Liver (tissue), 6 donors: ENCODE measurements at regions not wholly inside any gene's neighbourhood (a gene's known extent, or its start where the extent isn't known, plus 50 kb on each side); places are given as distances from the start of the nearest gene placed in this dataset.
"Not testable (repeated sequence)": the region's sequence is repeated elsewhere in the genome, so short reads cannot be mapped to it uniquely, and the experiment has no call there.

Experiments used
- DNase-seq: peaks from one replicate; pipeline ENCODE4 v3.0.0-alpha.2; 2017; ENCODE audit warnings: low spot score
- H3K27ac ChIP-seq, 2 donors: one replicate each; pipeline ENCODE4 v1.7.0; 2013; ENCODE audit warnings: inconsistent platforms in 2 of 2, low read length in 2 of 2, control low read depth in 1 of 2, low read depth in 1 of 2, mild to moderate bottlenecking in 1 of 2
- H3K27me3 ChIP-seq, 4 donors: one replicate each; pipeline versions ENCODE4 v1.6.1 to v1.7.0; 2013; ENCODE audit warnings: low read length in 3 of 4, inconsistent platforms in 1 of 4, mild to moderate bottlenecking in 1 of 4, moderate library complexity in 1 of 4; ENCODE audit not compliant: control insufficient read depth in 4 of 4, insufficient read depth in 4 of 4
- H3K36me3 ChIP-seq, 4 donors: one replicate each; pipeline versions ENCODE4 v1.6.1 to v1.7.0; 2013; ENCODE audit warnings: low read length in 3 of 4, mild to moderate bottlenecking in 3 of 4, low read depth in 1 of 4, moderate library complexity in 1 of 4; ENCODE audit not compliant: control insufficient read depth in 4 of 4, insufficient read depth in 3 of 4
- H3K4me1 ChIP-seq, 4 donors: one replicate each; pipeline versions ENCODE4 v1.6.1 to v1.7.0; 2013; ENCODE audit warnings: low read length in 3 of 4, mild to moderate bottlenecking in 3 of 4, moderate library complexity in 1 of 4; ENCODE audit not compliant: control insufficient read depth in 4 of 4, insufficient read depth in 4 of 4
- H3K4me3 ChIP-seq, 3 donors: one replicate each; pipeline versions ENCODE4 v1.6.1 to v1.7.0; 2013; ENCODE audit warnings: low read length in 3 of 3, control low read depth in 1 of 3, low read depth in 1 of 3, mild to moderate bottlenecking in 1 of 3
- H3K9ac ChIP-seq, 2 donors: one replicate each; pipeline ENCODE4 v1.7.0; 2013; ENCODE audit warnings: low read length in 2 of 2, mild to moderate bottlenecking in 2 of 2, moderate library complexity in 2 of 2, control low read depth in 1 of 2, low read depth in 1 of 2
- H3K9me3 ChIP-seq, 4 donors: one replicate each; pipeline versions ENCODE4 v1.6.1 to v1.7.0; 2013; ENCODE audit warnings: low read length in 3 of 4; ENCODE audit not compliant: control insufficient read depth in 4 of 4
- WGBS: extraction: QIAGEN DNeasy Blood & Tissue Kit; methylation state at CpG from one replicate; pipeline ENCODE4 v1.1.7; 2013; 5-methylcytosine and 5-hydroxymethylcytosine counted together
- donor health status: healthy.
- donor health status: healthy.
- donor health status: healthy.

DNA sequence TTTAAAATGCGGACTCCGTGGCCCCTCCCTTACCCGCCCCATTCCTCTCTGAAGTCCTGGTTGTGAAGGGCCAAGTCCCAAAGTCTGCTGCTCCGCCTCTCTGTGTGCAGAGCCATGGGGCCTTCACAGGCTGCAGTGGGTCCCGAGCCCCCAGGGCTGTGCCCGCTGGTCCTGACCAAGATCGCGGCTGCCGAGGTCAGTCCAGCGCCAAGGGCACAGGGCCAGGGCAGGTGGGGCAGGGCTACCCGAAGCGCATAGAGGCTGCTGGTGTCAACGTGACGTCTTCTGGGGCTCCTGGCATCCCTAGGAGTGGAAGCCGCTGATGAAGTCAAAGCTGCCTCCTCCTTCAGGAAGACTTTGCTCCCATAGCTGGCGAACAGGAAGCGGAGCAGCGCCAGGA, 858.8 kb downstream of the TUBA3C start:
- 70% methylated on average over 16 of the region's 18 CpGs for WGBS
- H3K9me3 ChIP-seq, H3K4me1 ChIP-seq, H3K27ac ChIP-seq, DNase-seq, H3K9ac ChIP-seq, H3K27me3 ChIP-seq, H3K4me3 ChIP-seq, H3K36me3 ChIP-seq: not testable (repeated sequence)

- not testable (repeated sequence) for H3K9ac ChIP-seq, DNase-seq, H3K9me3 ChIP-seq, H3K4me3 ChIP-seq, H3K27me3 ChIP-seq, H3K27ac ChIP-seq, H3K4me1 ChIP-seq, H3K36me3 ChIP-seq
Measured at GRCh38 chr13:18319653-18320052, 862.0 kb downstream of the TUBA3C start.

DNA sequence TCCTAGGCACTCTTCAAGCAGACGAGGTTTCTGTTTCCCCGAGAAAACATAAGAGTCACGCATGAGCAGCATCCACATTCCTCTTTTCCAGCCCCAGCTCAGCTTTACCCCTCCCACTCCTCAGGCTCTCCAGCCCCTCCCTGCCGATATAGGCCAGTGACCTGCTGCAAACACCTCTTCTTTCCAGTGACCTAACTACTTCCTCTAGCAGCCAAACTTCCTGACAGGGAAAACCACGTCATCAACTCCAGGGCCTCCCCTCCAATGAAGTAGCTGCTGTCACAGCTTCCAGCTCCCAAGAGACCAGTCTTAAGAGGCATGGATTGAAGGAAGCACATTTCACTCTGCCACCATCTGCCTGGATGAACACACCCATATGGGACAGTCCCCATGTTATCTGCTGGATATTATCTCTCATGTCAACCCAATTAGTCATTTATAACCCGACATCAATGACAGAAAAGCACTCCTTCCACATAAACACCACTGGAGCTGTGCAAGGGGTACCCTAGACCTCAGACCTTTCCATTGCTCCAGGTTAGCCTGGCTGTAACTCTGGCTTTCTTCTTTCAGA, 878.3 kb downstream of the TUBA3C start:
- H3K4me1 ChIP-seq, H3K4me3 ChIP-seq, H3K27ac ChIP-seq, H3K36me3 ChIP-seq, DNase-seq, H3K9ac ChIP-seq, H3K9me3 ChIP-seq, H3K27me3 ChIP-seq: not testable (repeated sequence)
- WGBS = 58% methylated on average over 6 of the region's 6 CpGs

DNA sequence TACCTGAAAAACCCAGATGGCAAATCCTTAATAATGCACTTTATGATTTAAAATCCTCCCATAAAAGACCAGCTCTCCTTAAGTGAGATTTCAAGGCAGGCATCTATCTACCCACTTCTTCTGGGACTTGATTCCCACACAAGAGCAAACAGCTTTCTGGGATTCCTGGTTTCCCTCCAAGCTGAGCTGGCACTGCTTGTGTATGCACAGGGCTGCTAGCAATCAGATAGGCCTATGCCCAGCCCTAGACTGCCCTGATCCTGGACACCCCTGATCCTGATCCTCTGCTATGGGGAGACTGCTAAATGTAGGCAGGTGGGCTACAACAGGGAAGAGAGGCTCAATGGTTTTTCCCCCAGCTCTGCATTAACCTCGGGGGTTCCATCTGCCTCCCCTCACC, 880.7 kb downstream of the TUBA3C start:
- not testable (repeated sequence) for H3K36me3 ChIP-seq, H3K4me1 ChIP-seq, H3K4me3 ChIP-seq, H3K27ac ChIP-seq, H3K27me3 ChIP-seq, H3K9me3 ChIP-seq, DNase-seq, H3K9ac ChIP-seq
- 38% methylated on average over 1 of the region's 1 CpG for WGBS

GRCh38 chr13:18297359-18297758, 884.3 kb downstream of the TUBA3C start:
- not testable (repeated sequence) for H3K36me3 ChIP-seq, H3K27me3 ChIP-seq, H3K27ac ChIP-seq, H3K9ac ChIP-seq, DNase-seq, H3K4me1 ChIP-seq, H3K4me3 ChIP-seq, H3K9me3 ChIP-seq
- 66% methylated on average over 48 of the region's 48 CpGs for WGBS

DNA sequence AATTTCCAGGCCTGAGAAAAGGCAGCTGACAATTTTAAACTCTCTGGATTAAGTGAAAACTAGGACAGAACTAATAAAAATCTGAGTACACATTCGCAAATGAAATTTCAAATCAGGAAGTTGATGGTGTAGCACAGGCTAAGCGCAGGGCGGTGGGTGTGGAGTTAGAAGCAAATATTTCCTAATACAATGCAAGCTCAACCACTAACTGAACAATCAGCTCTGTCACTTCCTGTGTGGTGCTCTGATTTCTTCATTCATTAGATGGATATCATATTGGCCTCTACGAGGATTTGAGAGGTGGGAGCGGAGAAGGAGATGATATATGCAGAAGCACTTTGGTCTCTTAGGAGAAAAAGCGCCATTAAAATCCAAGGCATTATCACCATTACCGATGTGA, 885.0 kb downstream of the TUBA3C start:
- 74% methylated on average over 5 of the region's 7 CpGs for WGBS
- not testable (repeated sequence) for DNase-seq, H3K36me3 ChIP-seq, H3K4me3 ChIP-seq, H3K9ac ChIP-seq, H3K4me1 ChIP-seq, H3K9me3 ChIP-seq, H3K27ac ChIP-seq, H3K27me3 ChIP-seq

DNA sequence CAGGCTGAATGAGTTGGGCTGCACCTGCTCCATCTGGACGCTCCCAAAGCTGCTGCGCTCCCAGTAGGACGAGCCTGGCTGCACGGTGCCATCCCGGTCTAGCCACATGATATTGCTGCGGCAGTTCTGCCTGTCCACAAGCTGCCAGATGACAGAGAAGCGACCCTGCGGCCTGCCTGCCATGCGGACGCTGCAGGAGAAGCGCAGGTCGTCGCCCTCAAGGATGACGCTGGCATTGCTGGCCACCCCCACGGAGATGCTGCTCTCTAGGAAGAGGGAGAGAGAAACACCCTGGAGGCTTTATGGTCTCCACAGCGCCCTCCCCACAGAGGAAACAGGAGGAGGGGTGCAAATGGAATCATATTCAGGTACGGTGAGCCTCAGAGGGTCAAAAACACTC, 887.3 kb downstream of the TUBA3C start:
- not testable (repeated sequence) for H3K9me3 ChIP-seq, H3K36me3 ChIP-seq, DNase-seq, H3K4me1 ChIP-seq, H3K27ac ChIP-seq, H3K27me3 ChIP-seq, H3K4me3 ChIP-seq, H3K9ac ChIP-seq
- WGBS = 72% methylated on average over 16 of the region's 17 CpGs

- not testable (repeated sequence) for H3K9ac ChIP-seq, H3K36me3 ChIP-seq, H3K4me3 ChIP-seq, H3K9me3 ChIP-seq, H3K27me3 ChIP-seq, H3K4me1 ChIP-seq, H3K27ac ChIP-seq, DNase-seq
- WGBS = 13% methylated on average over 2 of the region's 2 CpGs
Measured at GRCh38 chr13:18286848-18287247, 894.8 kb downstream of the TUBA3C start.

DNA sequence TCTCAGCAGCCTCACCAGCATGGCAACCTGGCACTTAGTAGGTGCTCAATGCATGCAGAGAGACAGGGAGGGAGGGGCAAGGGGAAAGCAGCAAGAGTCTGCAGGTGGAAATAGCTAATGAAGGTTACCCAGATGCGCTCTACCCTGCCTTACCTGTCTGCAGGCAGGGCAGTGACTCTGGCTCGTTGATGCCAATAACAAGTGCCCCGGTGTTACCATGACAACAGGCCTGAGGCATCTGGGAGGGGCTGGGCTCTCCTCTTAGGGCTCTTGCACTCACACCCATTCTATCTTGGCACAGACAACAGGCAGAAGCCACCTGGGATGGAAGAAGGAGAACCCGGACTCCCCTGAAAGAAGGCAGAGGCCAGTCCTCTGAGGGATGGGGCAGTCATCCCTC, 896.0 kb downstream of the TUBA3C start:
- 77% methylated on average over 4 of the region's 4 CpGs for WGBS
- H3K9ac ChIP-seq = not testable (repeated sequence)

More for the DNA sequence above, 896.0 kb downstream of the TUBA3C start:
- H3K9me3 ChIP-seq, H3K27ac ChIP-seq, H3K27me3 ChIP-seq, H3K36me3 ChIP-seq, H3K4me3 ChIP-seq, DNase-seq, H3K4me1 ChIP-seq: not testable (repeated sequence)
